ENCODE measurements at regions not wholly inside any gene's neighbourhood (a gene's known extent, or its start where the extent isn't known, plus 50 kb on each side); places are given as distances from the start of the nearest gene placed in this dataset.

- TF ChIP-seq POLR2A (IDR thresholded peaks at IDR 0.05) = no peak
- no peak for TF ChIP-seq CTCF (IDR thresholded peaks at IDR 0.05)
Observed at GRCh38 chr6:92763274-92763584, 656.1 kb downstream of the EPHA7 start.

All from upper lobe of left lung (tissue), 4 donors.